Endothelial cell of umbilical vein (primary cell): ENCODE measurements at regions not wholly inside any gene's neighbourhood (a gene's known extent, or its start where the extent isn't known, plus 50 kb on each side); places are given as distances from the start of the nearest gene placed in this dataset.

Experiments
- BruUV-seq: library from RNA; stranded (reverse); fragments of 400-500 nt; replicated peaks from 2 replicates; lab custom pipeline; 2021; lab: Mats Ljungman, UMichigan
- CTCF ChIA-PET: fragments of 300-600, 350-600 bp; sonication (Branson Sonifier 250); formaldehyde crosslinking; loops from one replicate; lab custom pipeline; 2021; ENCODE audit warnings: antibody characterized with exemption, inconsistent platforms; lab: Charles Lee
- POLR2A ChIA-PET: fragments of 300-600, 350-600 bp; sonication (Branson Sonifier 250); formaldehyde crosslinking; loops from one replicate; lab custom pipeline; 2021; ENCODE audit warnings: antibody characterized with exemption, inconsistent platforms; lab: Charles Lee
- DNase-seq: peaks from one replicate; pipeline ENCODE4 v3.0.0-alpha.2; 2011; ENCODE audit warnings: low read depth, low spot score
- FAIRE-seq: peaks from 2 replicates; lab custom pipeline; 2011; peaks lifted over from hg19 to GRCh38; lab: Jason Lieb, UNC
- H2AFZ ChIP-seq: 2 replicates; pipeline ENCODE4 v1.6.0; 2012; ENCODE audit warnings: low read depth, low read length, control low read depth, inconsistent platforms
- H3K27ac ChIP-seq: 2 replicates; pipeline ENCODE4 v1.5.1; 2011; ENCODE audit warnings: low read depth, mild to moderate bottlenecking, control low read depth, low read length, moderate library complexity; ENCODE audit not compliant: insufficient read depth
- H3K27me3 ChIP-seq, 2 experiments: 2 replicates each; pipeline versions ENCODE4 v1.6.0 to v1.6.1; 2011; ENCODE audit warnings: low read length in 2 of 2, mixed read lengths in 1 of 2; ENCODE audit not compliant: control insufficient read depth in 2 of 2, insufficient read depth in 2 of 2
- H3K36me3 ChIP-seq, 2 experiments: 2 replicates in 1 of 2; 3 replicates in 1 of 2; pipeline ENCODE4 v1.5.1; 2011; ENCODE audit warnings: low read length in 2 of 2, mild to moderate bottlenecking in 1 of 2, moderate library complexity in 1 of 2; ENCODE audit not compliant: control insufficient read depth in 2 of 2, insufficient read depth in 2 of 2; ENCODE audit errors: extremely low read depth in 1 of 2
- H3K4me1 ChIP-seq: 3 replicates; pipeline ENCODE4 v1.5.1; 2011; ENCODE audit warnings: mild to moderate bottlenecking, low read length; ENCODE audit not compliant: control insufficient read depth, insufficient read depth; ENCODE audit errors: extremely low read depth
- H3K4me2 ChIP-seq: 2 replicates; pipeline ENCODE4 v1.6.1; 2011; ENCODE audit warnings: low read length, control low read depth, mixed read lengths; ENCODE audit not compliant: insufficient read depth
- H3K4me3 ChIP-seq, 3 experiments: fragments of 200-600 bp in 1 of 3; sonication (generic), shearing (Covaris generic) in 1 of 3; replicated peaks in 1 of 3; 2 replicates each; pipeline ENCODE4 v1.5.1; 2011 to 2016; ENCODE audit warnings: control low read depth in 3 of 3, low read length in 3 of 3, mild to moderate bottlenecking in 2 of 3, inconsistent platforms in 1 of 3, low read depth in 1 of 3, moderate library complexity in 1 of 3; ENCODE audit not compliant: insufficient read depth in 1 of 3
- H3K79me2 ChIP-seq: 2 replicates; pipeline ENCODE4 v1.6.0; 2012; ENCODE audit warnings: low read length, inconsistent platforms; ENCODE audit not compliant: control insufficient read depth, insufficient read depth
- H3K9ac ChIP-seq: replicated peaks from 2 replicates; pipeline ENCODE3; 2011; ENCODE audit warnings: low read length, control low read depth; ENCODE audit not compliant: insufficient read depth; ENCODE audit errors: extremely low read depth
- H3K9me1 ChIP-seq: replicated peaks from 3 replicates; pipeline ENCODE4 v1.6.0; 2011; ENCODE audit warnings: mild to moderate bottlenecking, low read length; ENCODE audit not compliant: control insufficient read depth, insufficient read depth; ENCODE audit errors: extremely low read depth
- H3K9me3 ChIP-seq: replicated peaks from 2 replicates; pipeline ENCODE4 v1.5.1; 2012; ENCODE audit warnings: low read length, inconsistent platforms; ENCODE audit not compliant: control insufficient read depth, insufficient read depth
- H4K20me1 ChIP-seq: replicated peaks from 2 replicates; pipeline ENCODE3; 2011; ENCODE audit warnings: mild to moderate bottlenecking, low read length; ENCODE audit not compliant: control insufficient read depth, insufficient read depth; ENCODE audit errors: extremely low read depth
- CTCF ChIP-seq, 2 donors: IDR thresholded peaks; 1 replicate in 1 of 2; 2 replicates in 1 of 2; pipeline ENCODE4 v1.5.1; 2011; ENCODE audit warnings: low read length in 2 of 2, mild to moderate bottlenecking in 2 of 2, moderate library complexity in 2 of 2, control low read depth in 1 of 2, inconsistent platforms in 1 of 2, low read depth in 1 of 2; ENCODE audit not compliant: insufficient read depth in 1 of 2; ENCODE audit errors: extremely low read depth in 1 of 2
- EZH2 ChIP-seq: IDR thresholded peaks from 2 replicates; pipeline ENCODE4 v1.6.1; 2012; ENCODE audit warnings: borderline replicate concordance, low read depth, mild to moderate bottlenecking, moderate library complexity, low read length, inconsistent platforms; ENCODE audit not compliant: severe bottlenecking
- FOS ChIP-seq: IDR thresholded peaks from 2 replicates; pipeline ENCODE4 v1.6.1; 2011; ENCODE audit warnings: mild to moderate bottlenecking, low read length, moderate library complexity, borderline replicate concordance; ENCODE audit not compliant: insufficient read depth
- GATA2 ChIP-seq: IDR thresholded peaks from 2 replicates; pipeline ENCODE4 v1.7.0; 2011; ENCODE audit warnings: low read depth, mild to moderate bottlenecking, moderate library complexity, mixed read lengths, low read length; ENCODE audit not compliant: insufficient read length, insufficient read depth
- JUN ChIP-seq: IDR thresholded peaks from 2 replicates; pipeline ENCODE4 v1.6.1; 2011; ENCODE audit warnings: borderline replicate concordance, low read depth; ENCODE audit not compliant: insufficient read length, insufficient read depth
- MAX ChIP-seq: IDR thresholded peaks from 2 replicates; pipeline ENCODE4 v1.6.1; 2011; ENCODE audit not compliant: insufficient read depth, insufficient read length
- MYC ChIP-seq: IDR thresholded peaks from one replicate; pipeline ENCODE4 v1.6.1; 2011; ENCODE audit warnings: mild to moderate bottlenecking, low read depth, low read length
- POLR2A ChIP-seq: IDR thresholded peaks from 2 replicates; pipeline ENCODE4 v1.6.1; 2012; ENCODE audit warnings: low read depth, mild to moderate bottlenecking, control low read depth, low read length
- POLR2AphosphoS5 ChIP-seq: IDR thresholded peaks from 2 replicates; pipeline ENCODE4 v1.6.1; 2012; ENCODE audit warnings: low read depth, mild to moderate bottlenecking, control low read depth, low read length, moderate library complexity; ENCODE audit not compliant: insufficient read depth
- dilution Hi-C: fragments of 300-500 bp; cut with MboI; formaldehyde crosslinking; loops from one replicate; pipeline ENCODE4 v1.15.0; 2019; ENCODE audit warnings: low sequenced_read_pairs; ENCODE audit not compliant: extremely low pct_ligation_motif_present
- intact Hi-C: fragments of 100-400 bp; cut with micrococcal nuclease; formaldehyde crosslinking; loops from one replicate; pipeline ENCODE4 v1.10.0; 2022

GRCh38 chr3:80051602-80051962, 283.8 kb upstream of the ROBO1 start:
- FAIRE-seq: no peak
- no peaks in the 10 kb centered on the region for H3K27me3 ChIP-seq
- DNase-seq: no peak
- intact Hi-C loops (no loop called here), dilution Hi-C loops (no loop called here)
- no peak overlapping the region for H3K4me3 ChIP-seq
- CTCF ChIA-PET: no interaction called here
- no peaks in the 10 kb centered on the region for H3K9me3 ChIP-seq
- no peak overlapping the region for H3K9ac ChIP-seq
- H3K4me1 ChIP-seq: no peaks in the 10 kb centered on the region
- no peaks in the 10 kb centered on the region for H3K9me1 ChIP-seq
- no peaks in the 10 kb centered on the region for H3K79me2 ChIP-seq
- no peaks in the 10 kb centered on the region for H3K36me3 ChIP-seq
- no peaks in the 10 kb centered on the region for H4K20me1 ChIP-seq
- no peak overlapping the region for H3K4me2 ChIP-seq
- BruUV-seq: no TSS peak
- POLR2A ChIA-PET: no interaction called here
- no peak overlapping the region for H2AFZ ChIP-seq
- no peak overlapping the region for H3K27ac ChIP-seq
- no peak for TF ChIP-seq MYC
- no peak for TF ChIP-seq FOS
- TF ChIP-seq POLR2AphosphoS5: no peak

GRCh38 chr3:80050826-80051601, 283.2 kb upstream of the ROBO1 start:
- no peak for FAIRE-seq
- ChIA-PET POLR2A (no interaction called here), CTCF (no interaction called here)
- DNase-seq: no peak
- Histone ChIP-seq H3K4me3 (no peak overlapping the region), H3K4me1 (no peaks in the 10 kb centered on the region), H3K27ac (no peak overlapping the region), H3K9me3 (no peaks in the 10 kb centered on the region), H3K36me3 (no peaks in the 10 kb centered on the region), H3K9ac (no peak overlapping the region), H3K27me3 (no peaks in the 10 kb centered on the region), H3K79me2 (no peaks in the 10 kb centered on the region), H4K20me1 (no peaks in the 10 kb centered on the region), H3K9me1 (no peaks in the 10 kb centered on the region), H3K4me2 (no peak overlapping the region), H2AFZ (no peak overlapping the region)
- dilution Hi-C loops (no loop called here), intact Hi-C loops (no loop called here)
- BruUV-seq: no TSS peak
- TF ChIP-seq GATA2 (no peak), EZH2 (no peak), FOS (no peak), CTCF (IDR thresholded peaks at IDR 0.05; ENCODE audit: extremely low read depth in 1 of 2, insufficient read depth in 1 of 2, low read depth in 1 of 2, low read length in 2 of 2) (no peak), POLR2A (no peak), MYC (no peak), POLR2AphosphoS5 (no peak), MAX (no peak), JUN (no peak)
